Lower lobe of right lung (tissue), 2 donors: ENCODE measurements at regions not wholly inside any gene's neighbourhood (a gene's known extent, or its start where the extent isn't known, plus 50 kb on each side); places are given as distances from the start of the nearest gene placed in this dataset. TPM values are rescaled to one million over a fixed set of nuclear protein-coding genes. Genes with fewer than 3 reads are reported as not detected.
"Not testable (repeated sequence)": the region's sequence is repeated elsewhere in the genome, so short reads cannot be mapped to it uniquely, and the experiment has no call there.

ENCODE experiments used
- ATAC-seq, 2 donors: fragments of 200-7000 bp; cut with Tn5 transposase; one replicate each; pipeline ENCODE4 v1.9.1; 2020 to 2022; ENCODE audit warnings: mild to moderate bottlenecking in 2 of 2, moderate library complexity in 2 of 2
- DNase-seq: peaks from one replicate; pipeline ENCODE4 v3.0.0-alpha.2; 2020
- H3K27ac ChIP-seq: fragments of 200-600 bp; one replicate; pipeline ENCODE4 v1.8.0; 2022
- H3K27me3 ChIP-seq: fragments of 200-600 bp; one replicate; pipeline ENCODE4 v1.8.0; 2022; ENCODE audit warnings: low read depth
- H3K36me3 ChIP-seq: fragments of 200-600 bp; one replicate; pipeline ENCODE4 v1.8.0; 2022; ENCODE audit warnings: mild to moderate bottlenecking
- H3K4me1 ChIP-seq: fragments of 200-600 bp; one replicate; pipeline ENCODE4 v1.8.0; 2022
- H3K4me3 ChIP-seq: fragments of 200-600 bp; one replicate; pipeline ENCODE4 v1.8.0; 2022; ENCODE audit warnings: mild to moderate bottlenecking
- H3K9me3 ChIP-seq: fragments of 200-600 bp; one replicate; pipeline ENCODE4 v1.8.0; 2022
- intact Hi-C: fragments of 100-400 bp; cut with DNase I; formaldehyde crosslinking; loops from one replicate; pipeline ENCODE4 v1.11.0; 2022
- microRNA-seq: library from miRNA; unstranded; fragments of <30 nt; microRNA quantifications from one replicate; pipeline ENCODE4 v1.2.0, GENCODE V29; 2020; ENCODE audit warnings: borderline number of aligned reads
- donor health status: DM: no; HTN: yes; CAD: no; lungs with severe emphysema.

DNA sequence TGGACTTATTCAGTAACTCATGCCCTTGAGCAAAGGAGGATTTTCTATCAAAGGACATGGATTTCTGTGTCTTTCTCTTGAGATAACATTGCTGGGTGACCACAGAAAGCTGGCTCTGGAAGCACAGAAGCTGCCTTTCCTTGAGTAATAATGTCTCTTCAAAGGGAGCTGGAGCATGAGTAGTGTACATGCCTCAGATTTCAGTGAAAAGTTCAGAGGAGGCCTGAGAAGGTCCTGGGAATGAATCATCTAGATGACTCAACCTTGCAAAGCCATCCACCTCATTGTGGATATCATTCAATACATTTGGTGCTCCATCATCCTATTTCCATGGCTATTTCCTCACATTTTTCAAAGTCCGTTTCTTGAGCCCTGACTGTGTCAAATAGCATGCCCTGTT lies 77.6 kb upstream of the OR4M2 start:
- intact Hi-C loops, H3K36me3 ChIP-seq, H3K9me3 ChIP-seq, H3K4me3 ChIP-seq, H3K27ac ChIP-seq, H3K27me3 ChIP-seq, ATAC-seq, DNase-seq, H3K4me1 ChIP-seq: not testable (repeated sequence)

DNA sequence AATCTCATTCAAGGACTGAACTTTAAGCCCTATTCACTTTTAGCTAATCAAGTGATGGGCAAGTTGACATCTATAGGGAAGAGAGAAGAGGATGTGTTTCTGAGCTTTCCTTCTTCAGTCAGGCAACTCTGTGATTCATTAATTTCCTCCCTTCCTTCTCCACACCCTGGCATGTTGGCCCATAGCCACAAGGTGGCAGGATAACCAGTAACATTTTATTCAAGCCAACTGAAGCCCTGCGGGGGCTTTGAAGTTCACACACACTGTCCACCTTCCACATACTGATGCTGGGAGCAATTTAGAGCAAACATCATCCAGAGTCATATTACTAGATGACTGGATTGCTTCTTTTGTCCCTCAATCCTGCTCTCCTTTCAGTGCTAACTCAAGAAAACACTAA lies 91.2 kb upstream of the OR4M2 start:
- H3K27me3 ChIP-seq, H3K36me3 ChIP-seq, H3K4me3 ChIP-seq, H3K4me1 ChIP-seq, H3K9me3 ChIP-seq, H3K27ac ChIP-seq, intact Hi-C loops, DNase-seq, ATAC-seq: not testable (repeated sequence)

DNA sequence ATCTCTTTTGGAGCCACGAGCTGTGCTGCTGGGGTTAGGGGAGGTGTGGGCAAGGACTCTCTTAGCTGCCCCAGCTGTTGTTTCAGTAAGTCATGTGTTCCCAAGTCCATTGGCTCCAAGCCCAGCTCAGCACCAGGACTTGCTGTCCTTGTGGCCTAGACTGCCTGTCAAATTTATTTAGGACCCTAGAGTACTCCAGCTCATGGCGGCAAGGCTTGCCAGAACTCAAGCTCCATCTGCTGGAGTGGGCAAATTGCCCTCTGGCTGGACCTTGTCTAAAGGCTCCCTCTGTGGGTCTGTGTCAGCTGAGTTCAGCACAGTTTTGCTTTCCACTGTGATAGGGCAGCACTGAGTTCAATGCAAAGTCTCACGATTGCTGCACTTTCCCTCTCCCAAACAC lies 96.5 kb upstream of the OR4M2 start:
- ATAC-seq, result peak in 1 of 2 donors; percentile 76
- H3K4me3 ChIP-seq, H3K9me3 ChIP-seq, DNase-seq, intact Hi-C loops, H3K4me1 ChIP-seq, H3K27me3 ChIP-seq, H3K36me3 ChIP-seq, H3K27ac ChIP-seq: not testable (repeated sequence)

DNA sequence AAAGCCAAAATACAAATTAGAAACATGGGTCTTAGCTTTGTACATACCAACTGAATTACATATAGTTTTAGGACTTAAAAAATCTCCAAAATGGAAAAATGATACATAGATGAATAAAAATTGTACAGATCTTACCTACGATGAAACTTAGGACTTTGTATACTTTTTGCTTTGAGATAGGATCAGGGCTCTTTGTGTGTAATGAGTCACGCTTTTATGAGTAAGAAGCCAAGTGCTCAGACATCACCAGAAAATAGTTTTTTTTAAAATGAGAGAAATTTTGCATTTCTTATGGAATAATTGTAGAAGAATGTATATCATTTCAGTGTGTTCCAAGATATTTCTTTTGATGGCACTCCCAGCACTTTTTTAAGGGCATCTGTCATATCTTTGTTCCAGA lies 100.4 kb upstream of the OR4M2 start:
- H3K27me3 ChIP-seq, DNase-seq, H3K36me3 ChIP-seq, H3K4me3 ChIP-seq, H3K4me1 ChIP-seq, ATAC-seq, H3K27ac ChIP-seq, intact Hi-C loops, H3K9me3 ChIP-seq: not testable (repeated sequence)

DNA sequence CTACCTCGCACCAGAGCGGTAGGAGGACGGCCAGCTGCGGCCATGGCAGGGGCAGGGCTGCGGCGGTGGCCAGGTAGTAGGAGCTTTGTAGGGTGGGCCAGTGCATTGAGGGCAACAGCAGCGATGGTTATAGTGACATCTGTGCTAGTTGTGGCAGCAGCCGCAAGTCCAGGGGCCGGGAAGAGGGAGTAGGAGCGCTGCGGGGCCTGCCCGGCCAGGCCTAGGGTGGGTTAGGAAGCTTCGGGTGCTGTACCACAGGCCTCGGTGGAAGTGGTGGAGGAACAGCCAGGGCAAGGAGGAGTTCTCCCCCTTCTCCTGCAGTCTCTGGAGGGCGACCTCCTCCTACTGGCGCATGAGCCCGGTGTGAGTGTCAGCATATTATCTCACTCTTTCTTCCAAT lies 76.2 kb upstream of the POTEB start:
- H3K27me3 ChIP-seq, H3K4me3 ChIP-seq, H3K9me3 ChIP-seq, DNase-seq, intact Hi-C loops, H3K36me3 ChIP-seq, H3K4me1 ChIP-seq, H3K27ac ChIP-seq: not testable (repeated sequence)
- ATAC-seq, result peak in 1 of 2 donors; percentile 42

- H3K36me3 ChIP-seq, H3K27ac ChIP-seq, intact Hi-C loops, H3K4me3 ChIP-seq, H3K9me3 ChIP-seq, H3K27me3 ChIP-seq, ATAC-seq, H3K4me1 ChIP-seq, DNase-seq: not testable (repeated sequence)
These were observed 62.8 kb upstream of the POTEB start for GRCh38 chr15:21940302-21940701.

Small RNAs in the stretch of these regions (microRNA-seq; reads per million reads assigned to microRNA genes)
- not detected for gene MIR5701-3
